IPS DF 4.7 (cell line): ENCODE measurements at regions not wholly inside any gene's neighbourhood (a gene's known extent, or its start where the extent isn't known, plus 50 kb on each side); places are given as distances from the start of the nearest gene placed in this dataset.
A peak's percentile ranks its signal among the peaks of the same experiment; 100 is the strongest.

Experiments used
- DNase-seq: peaks from one replicate; pipeline ENCODE4 v3.0.0-alpha.2; 2013; ENCODE audit warnings: low spot score; ENCODE audit errors: extremely low read depth

GRCh38 chr15:31262143-31262530 is 64.5 kb upstream of the KLF13 start:
- no peak for DNase-seq

GRCh38 chr15:31262901-31263671 is 63.5 kb upstream of the KLF13 start:
- no peak for DNase-seq

- DNase-seq, result no peak
These were observed 62.7 kb upstream of the KLF13 start for GRCh38 chr15:31263751-31264558.

GRCh38 chr15:31264559-31265089 is 62.0 kb upstream of the KLF13 start:
- DNase-seq, result no peak

GRCh38 chr15:31265090-31265870 is 61.4 kb upstream of the KLF13 start:
- no peak for DNase-seq

- DNase-seq, result no peak
These were observed 60.5 kb upstream of the KLF13 start for GRCh38 chr15:31265871-31266711.

- DNase-seq, result no peak
These were observed 59.9 kb upstream of the KLF13 start for GRCh38 chr15:31266712-31267111.

- DNase-seq, result no peak
These were observed 59.2 kb upstream of the KLF13 start for GRCh38 chr15:31267161-31268107.

- DNase-seq, result no peak
These were observed 58.5 kb upstream of the KLF13 start for GRCh38 chr15:31268108-31268501.

- no peak for DNase-seq
These were observed 57.5 kb upstream of the KLF13 start for GRCh38 chr15:31268911-31269784.

GRCh38 chr15:31269816-31270575 is 56.6 kb upstream of the KLF13 start:
- DNase-seq, result no peak

GRCh38 chr15:31270767-31271166 is 55.9 kb upstream of the KLF13 start:
- DNase-seq, result peak; percentile 49

- DNase-seq, result no peak
These were observed 55.4 kb upstream of the KLF13 start for GRCh38 chr15:31271224-31271635.

GRCh38 chr15:31271711-31272557 is 54.7 kb upstream of the KLF13 start:
- DNase-seq, result no peak

- DNase-seq, result no peak
These were observed 53.9 kb upstream of the KLF13 start for GRCh38 chr15:31272558-31273257.

- DNase-seq, result no peak
These were observed 53.2 kb upstream of the KLF13 start for GRCh38 chr15:31273258-31273941.
